ENCODE measurements at regions not wholly inside any gene's neighbourhood (a gene's known extent, or its start where the extent isn't known, plus 50 kb on each side); places are given as distances from the start of the nearest gene placed in this dataset.

- Histone ChIP-seq H3K9me3 (replicated peaks; ENCODE audit: control insufficient read depth, insufficient read depth, low read length) (no peaks in the 10 kb centered on the region), H3K4me3 (replicated peaks in 1 of 3; ENCODE audit: insufficient read depth in 1 of 3, low read depth in 1 of 3, low read length in 3 of 3) (no peak overlapping the region), H3K4me1 (ENCODE audit: control insufficient read depth, extremely low read depth, insufficient read depth, low read length) (no peaks in the 10 kb centered on the region), H3K9me1 (replicated peaks; ENCODE audit: control insufficient read depth, extremely low read depth, insufficient read depth, low read length) (no peaks in the 10 kb centered on the region), H3K27ac (ENCODE audit: insufficient read depth, low read depth, low read length) (no peak overlapping the region), H2AFZ (ENCODE audit: low read depth, low read length) (no peak overlapping the region), H3K4me2 (ENCODE audit: insufficient read depth, low read length) (no peak overlapping the region), H3K36me3 (ENCODE audit: control insufficient read depth in 2 of 2, extremely low read depth in 1 of 2, insufficient read depth in 2 of 2, low read length in 2 of 2) (no peaks in the 10 kb centered on the region), H3K79me2 (ENCODE audit: control insufficient read depth, insufficient read depth, low read length) (no peaks in the 10 kb centered on the region), H3K9ac (replicated peaks; ENCODE audit: extremely low read depth, insufficient read depth, low read length) (no peak overlapping the region), H3K27me3 (ENCODE audit: control insufficient read depth in 2 of 2, insufficient read depth in 2 of 2, low read length in 2 of 2) (no peaks in the 10 kb centered on the region), H4K20me1 (replicated peaks; ENCODE audit: control insufficient read depth, extremely low read depth, insufficient read depth, low read length) (no peaks in the 10 kb centered on the region)
- POLR2A ChIA-PET: no interaction called here
- no TSS peak for BruUV-seq (replicated peaks)
- no peak for TF ChIP-seq JUN (IDR thresholded peaks at IDR 0.05; ENCODE audit: borderline replicate concordance, insufficient read depth, insufficient read length, low read depth)
- no peak for TF ChIP-seq MAX (IDR thresholded peaks at IDR 0.05; ENCODE audit: insufficient read depth, insufficient read length)
- TF ChIP-seq, protein P1, sequence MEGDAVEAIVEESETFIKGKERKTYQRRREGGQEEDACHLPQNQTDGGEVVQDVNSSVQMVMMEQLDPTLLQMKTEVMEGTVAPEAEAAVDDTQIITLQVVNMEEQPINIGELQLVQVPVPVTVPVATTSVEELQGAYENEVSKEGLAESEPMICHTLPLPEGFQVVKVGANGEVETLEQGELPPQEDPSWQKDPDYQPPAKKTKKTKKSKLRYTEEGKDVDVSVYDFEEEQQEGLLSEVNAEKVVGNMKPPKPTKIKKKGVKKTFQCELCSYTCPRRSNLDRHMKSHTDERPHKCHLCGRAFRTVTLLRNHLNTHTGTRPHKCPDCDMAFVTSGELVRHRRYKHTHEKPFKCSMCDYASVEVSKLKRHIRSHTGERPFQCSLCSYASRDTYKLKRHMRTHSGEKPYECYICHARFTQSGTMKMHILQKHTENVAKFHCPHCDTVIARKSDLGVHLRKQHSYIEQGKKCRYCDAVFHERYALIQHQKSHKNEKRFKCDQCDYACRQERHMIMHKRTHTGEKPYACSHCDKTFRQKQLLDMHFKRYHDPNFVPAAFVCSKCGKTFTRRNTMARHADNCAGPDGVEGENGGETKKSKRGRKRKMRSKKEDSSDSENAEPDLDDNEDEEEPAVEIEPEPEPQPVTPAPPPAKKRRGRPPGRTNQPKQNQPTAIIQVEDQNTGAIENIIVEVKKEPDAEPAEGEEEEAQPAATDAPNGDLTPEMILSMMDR (IDR thresholded peaks at IDR 0.05; ENCODE audit: extremely low read depth in 1 of 2, insufficient read depth in 1 of 2, low read depth in 1 of 2, low read length in 2 of 2): no peak
- TF ChIP-seq POLR2A (IDR thresholded peaks at IDR 0.05; ENCODE audit: low read depth, low read length): no peak
- TF ChIP-seq POLR2AphosphoS5 (IDR thresholded peaks at IDR 0.05; ENCODE audit: insufficient read depth, low read depth, low read length): no peak
- no peak for TF ChIP-seq MYC (IDR thresholded peaks at IDR 0.05; ENCODE audit: low read depth, low read length)
- TF ChIP-seq FOS (IDR thresholded peaks at IDR 0.05; ENCODE audit: borderline replicate concordance, insufficient read depth, low read length): no peak
- no peak for TF ChIP-seq GATA2 (IDR thresholded peaks at IDR 0.05; ENCODE audit: insufficient read depth, insufficient read length, low read depth, low read length)
- TF ChIP-seq EZH2 (IDR thresholded peaks at IDR 0.05; ENCODE audit: borderline replicate concordance, low read depth, low read length, severe bottlenecking): no peak
- CTCF ChIA-PET: no interaction called here
- intact Hi-C loops (cut with micrococcal nuclease) (no loop called here), dilution Hi-C loops (cut with MboI; ENCODE audit: extremely low pct_ligation_motif_present, low sequenced_read_pairs) (no loop called here)
- FAIRE-seq: no peak
- no peak for DNase-seq (ENCODE audit: low read depth, low spot score)
Measured at GRCh38 chr6:45806172-45806571, 209.5 kb downstream of the CLIC5 start.

Data from endothelial cell of umbilical vein (primary cell).